CD14-positive monocyte (primary cell): ENCODE measurements at regions not wholly inside any gene's neighbourhood (a gene's known extent, or its start where the extent isn't known, plus 50 kb on each side); places are given as distances from the start of the nearest gene placed in this dataset.
A peak's percentile ranks its signal among the peaks of the same experiment; 100 is the strongest.

Experiments used
- DNase-seq, 3 donors: peaks; one replicate each; pipeline ENCODE4 v3.0.0-alpha.2; 2011 to 2022
- H2AFZ ChIP-seq: 2 replicates; pipeline ENCODE4 v1.6.0; 2012; ENCODE audit warnings: mild to moderate bottlenecking, low read depth, low read length, inconsistent platforms; ENCODE audit not compliant: insufficient read depth, poor library complexity, severe bottlenecking
- H3K27ac ChIP-seq, 2 donors: 1 replicate in 1 of 2; 2 replicates in 1 of 2; pipeline ENCODE4 v1.5.1; 2012 to 2013; ENCODE audit warnings: low read length in 2 of 2, control low read depth in 1 of 2, inconsistent platforms in 1 of 2, low read depth in 1 of 2, mild to moderate bottlenecking in 1 of 2
- H3K27me3 ChIP-seq, 2 donors: one replicate each; pipeline versions ENCODE4 v1.6.0 to v1.6.1; 2011 to 2013; ENCODE audit warnings: low read length in 2 of 2; ENCODE audit not compliant: control insufficient read depth in 2 of 2, insufficient read depth in 2 of 2
- H3K36me3 ChIP-seq, 2 donors: replicated peaks in 1 of 2; 1 replicate in 1 of 2; 2 replicates in 1 of 2; pipeline versions ENCODE4 v1.5.1 to v1.6.1; 2012 to 2013; ENCODE audit warnings: low read length in 2 of 2, control low read depth in 1 of 2, inconsistent platforms in 1 of 2, mild to moderate bottlenecking in 1 of 2; ENCODE audit not compliant: insufficient read depth in 2 of 2, control insufficient read depth in 1 of 2
- H3K4me1 ChIP-seq, 2 donors: 1 replicate in 1 of 2; 2 replicates in 1 of 2; pipeline versions ENCODE4 v1.5.1 to v1.6.1; 2012 to 2013; ENCODE audit warnings: low read length in 2 of 2, control low read depth in 1 of 2, inconsistent platforms in 1 of 2, mild to moderate bottlenecking in 1 of 2, moderate library complexity in 1 of 2; ENCODE audit not compliant: insufficient read depth in 2 of 2, control insufficient read depth in 1 of 2
- H3K4me2 ChIP-seq: replicated peaks from 2 replicates; pipeline ENCODE3; 2012; ENCODE audit warnings: low read length, moderate library complexity, mild to moderate bottlenecking; ENCODE audit not compliant: poor library complexity, severe bottlenecking; ENCODE audit errors: extremely low read depth
- H3K4me3 ChIP-seq, 3 experiments: fragments of 200-600 bp in 1 of 3; sonication (generic) in 1 of 3; replicated peaks in 1 of 3; 1 replicate in 2 of 3; 2 replicates in 1 of 3; pipeline ENCODE4 v1.5.1; 2011 to 2013; ENCODE audit warnings: low read length in 3 of 3, mild to moderate bottlenecking in 3 of 3, control low read depth in 2 of 3, low read depth in 2 of 3, inconsistent platforms in 1 of 3, moderate library complexity in 1 of 3
- H3K79me2 ChIP-seq: 2 replicates; pipeline ENCODE4 v1.6.0; 2012; ENCODE audit warnings: mild to moderate bottlenecking, control low read depth, inconsistent platforms, low read length, moderate library complexity; ENCODE audit not compliant: insufficient read depth
- H3K9ac ChIP-seq: 2 replicates; pipeline ENCODE4 v1.6.0; 2017; ENCODE audit warnings: low read length, mild to moderate bottlenecking; ENCODE audit not compliant: insufficient read depth, poor library complexity, severe bottlenecking
- H3K9me3 ChIP-seq, 2 donors: replicated peaks in 1 of 2; 1 replicate in 1 of 2; 2 replicates in 1 of 2; pipeline versions ENCODE4 v1.5.1 to v1.6.1; 2012 to 2013; ENCODE audit warnings: low read length in 2 of 2, control low read depth in 1 of 2; ENCODE audit not compliant: control insufficient read depth in 1 of 2, insufficient read depth in 1 of 2
- H4K20me1 ChIP-seq: 2 replicates; pipeline ENCODE4 v1.6.0; 2012; ENCODE audit warnings: mild to moderate bottlenecking, low read length, control low read depth, moderate library complexity; ENCODE audit not compliant: insufficient read depth
- H3K27ac Mint-ChIP-seq, 7 donors: one replicate each; pipeline ENCODE4 v1.8.0; 2020; ENCODE audit warnings: mild to moderate bottlenecking in 7 of 7, mixed read lengths in 7 of 7, moderate library complexity in 6 of 7, inconsistent platforms in 2 of 7
- H3K27me3 Mint-ChIP-seq, 3 donors: one replicate each; pipeline ENCODE4 v1.8.0; 2021 to 2022; ENCODE audit warnings: low read depth in 3 of 3, mild to moderate bottlenecking in 3 of 3, mixed read lengths in 3 of 3, moderate library complexity in 3 of 3, inconsistent platforms in 1 of 3
- H3K36me3 Mint-ChIP-seq, 2 donors: one replicate each; pipeline ENCODE4 v1.8.0; 2020; ENCODE audit warnings: mixed read lengths in 2 of 2, inconsistent platforms in 1 of 2, mild to moderate bottlenecking in 1 of 2
- H3K4me1 Mint-ChIP-seq: one replicate; pipeline ENCODE4 v1.8.0; 2020; ENCODE audit warnings: mild to moderate bottlenecking, mixed read lengths
- H3K4me3 Mint-ChIP-seq, 2 donors: one replicate each; pipeline ENCODE4 v1.8.0; 2020; ENCODE audit warnings: mild to moderate bottlenecking in 2 of 2, mixed read lengths in 2 of 2, moderate library complexity in 1 of 2
- H3K9me3 Mint-ChIP-seq, 7 donors: one replicate each; pipeline ENCODE4 v1.8.0; 2020 to 2022; ENCODE audit warnings: mixed read lengths in 7 of 7, mild to moderate bottlenecking in 6 of 7, moderate library complexity in 6 of 7, inconsistent platforms in 2 of 7
- WGBS: methylation state at CpG from one replicate; pipeline ENCODE4 v1.1.5; 2013; ENCODE audit warnings: missing lambda C conversion rate; ENCODE audit not compliant: insufficient coverage; 5-methylcytosine and 5-hydroxymethylcytosine counted together
- intact Hi-C, 2 donors: fragments of 100-400 bp; cut with micrococcal nuclease; formaldehyde crosslinking; loops; one replicate each; pipeline versions ENCODE4 v1.15.0 to v1.15.1; 2023
- TF ChIP-seq, protein P1 (sequence below): fragments of 200-600 bp; IDR thresholded peaks from one replicate; pipeline ENCODE4 v1.8.0; 2022; ENCODE audit warnings: antibody characterized with exemption, mild to moderate bottlenecking

DNA sequence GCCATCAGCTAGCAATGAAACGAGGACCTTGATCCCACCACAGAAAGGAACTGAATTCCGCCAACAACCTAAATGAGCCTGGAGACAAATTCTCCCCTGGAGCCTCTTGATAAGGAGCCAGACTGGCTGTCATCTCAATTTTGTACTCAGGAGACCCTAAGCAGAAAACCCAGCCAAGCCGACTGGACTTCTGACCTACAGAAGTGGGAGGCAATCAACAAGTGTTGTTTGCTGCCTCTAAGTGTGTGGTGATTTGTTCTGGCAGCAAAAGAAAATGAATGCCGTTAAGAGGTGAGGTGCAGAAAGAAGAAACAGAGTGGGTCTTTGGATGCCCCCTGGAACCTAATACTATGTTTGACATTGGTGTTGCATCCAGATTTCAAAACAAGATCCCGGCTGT lies 72.7 kb upstream of the SPATA31E1 start:
- H3K27me3 Mint-ChIP-seq, result peaks cover 9 to 23% (median 11%) of the 10 kb centered on the region in 3 donors
- TF ChIP-seq, protein P1, sequence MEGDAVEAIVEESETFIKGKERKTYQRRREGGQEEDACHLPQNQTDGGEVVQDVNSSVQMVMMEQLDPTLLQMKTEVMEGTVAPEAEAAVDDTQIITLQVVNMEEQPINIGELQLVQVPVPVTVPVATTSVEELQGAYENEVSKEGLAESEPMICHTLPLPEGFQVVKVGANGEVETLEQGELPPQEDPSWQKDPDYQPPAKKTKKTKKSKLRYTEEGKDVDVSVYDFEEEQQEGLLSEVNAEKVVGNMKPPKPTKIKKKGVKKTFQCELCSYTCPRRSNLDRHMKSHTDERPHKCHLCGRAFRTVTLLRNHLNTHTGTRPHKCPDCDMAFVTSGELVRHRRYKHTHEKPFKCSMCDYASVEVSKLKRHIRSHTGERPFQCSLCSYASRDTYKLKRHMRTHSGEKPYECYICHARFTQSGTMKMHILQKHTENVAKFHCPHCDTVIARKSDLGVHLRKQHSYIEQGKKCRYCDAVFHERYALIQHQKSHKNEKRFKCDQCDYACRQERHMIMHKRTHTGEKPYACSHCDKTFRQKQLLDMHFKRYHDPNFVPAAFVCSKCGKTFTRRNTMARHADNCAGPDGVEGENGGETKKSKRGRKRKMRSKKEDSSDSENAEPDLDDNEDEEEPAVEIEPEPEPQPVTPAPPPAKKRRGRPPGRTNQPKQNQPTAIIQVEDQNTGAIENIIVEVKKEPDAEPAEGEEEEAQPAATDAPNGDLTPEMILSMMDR, result no peak
- Histone ChIP-seq H3K4me3 (no peak overlapping the region), H2AFZ (no peak overlapping the region), H4K20me1 (no peaks in the 10 kb centered on the region), H3K9ac (no peak overlapping the region), H3K9me3 (peaks cover 0 to 10% of the 10 kb centered on the region in 2 donors), H3K4me1 (peaks cover 6 to 18% of the 10 kb centered on the region in 2 donors), H3K4me2 (no peak overlapping the region), H3K27ac (no peak overlapping the region), H3K79me2 (no peaks in the 10 kb centered on the region), H3K27me3 (peaks cover 0 to 4% of the 10 kb centered on the region in 2 donors), H3K36me3 (no peaks in the 10 kb centered on the region)
- no peak for DNase-seq
- H3K4me3 Mint-ChIP-seq, result peak overlapping the region in 1 of 2 donors; percentile 27
- peaks cover 7 to 20% (median 10%) of the 10 kb centered on the region in 7 donors for H3K9me3 Mint-ChIP-seq
- intact Hi-C loops, result loop anchor here (5.0 to 10.0 kb wide), 2 partner anchors 133 to 135 kb away; no protein-coding TSS in a partner anchor
- H3K36me3 Mint-ChIP-seq, result peaks cover 0 to 2% of the 10 kb centered on the region in 2 donors
- peaks cover 26% of the 10 kb centered on the region for H3K4me1 Mint-ChIP-seq
- WGBS, result 95% methylated on average over 5 of the region's 5 CpGs
- peak overlapping the region in 2 of 7 donors; percentile 12 to 42 for H3K27ac Mint-ChIP-seq

DNA sequence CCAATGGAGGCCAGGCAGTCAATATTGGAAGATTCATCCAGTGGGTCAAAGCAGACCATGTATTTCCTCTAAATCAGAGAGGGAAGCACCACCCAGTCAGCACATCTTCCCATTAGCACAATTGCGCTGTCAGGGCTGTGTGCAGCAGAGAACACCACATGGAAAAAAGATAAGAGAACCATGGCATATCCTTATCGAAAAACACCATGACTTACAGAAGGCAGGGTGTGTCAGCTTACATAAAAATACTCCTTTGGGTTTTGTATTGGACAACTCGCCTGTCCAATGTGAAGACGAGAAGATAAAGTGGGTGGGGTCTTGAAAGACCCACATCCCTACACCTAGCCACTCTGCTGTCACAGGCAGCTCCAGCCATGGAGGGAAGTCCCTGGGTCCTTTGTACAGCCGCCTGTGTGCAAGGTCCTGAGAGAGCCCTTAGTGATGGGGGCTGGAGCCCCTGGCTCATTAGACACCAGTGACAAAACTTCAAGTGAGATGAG lies 71.9 kb upstream of the SPATA31E1 start:
- WGBS, result 92% methylated on average over 2 of the region's 5 CpGs
- no peak overlapping the region for H3K27ac Mint-ChIP-seq
- no peak overlapping the region for H3K4me2 ChIP-seq
- no peaks in the 10 kb centered on the region for H3K79me2 ChIP-seq
- H3K27me3 ChIP-seq, result peaks cover 0 to 8% of the 10 kb centered on the region in 2 donors
- peak overlapping the region in 1 of 2 donors; percentile 15 for H3K4me3 Mint-ChIP-seq
- no peaks in the 10 kb centered on the region for H4K20me1 ChIP-seq
- DNase-seq, result no peak
- intact Hi-C loops, result loop anchor here (5.0 to 10.0 kb wide), 2 partner anchors 133 to 136 kb away; no protein-coding TSS in a partner anchor
- no peak overlapping the region for H3K27ac ChIP-seq
- H3K36me3 Mint-ChIP-seq, result peaks cover 0 to 2% of the 10 kb centered on the region in 2 donors
- no peak overlapping the region for H3K9ac ChIP-seq
- peaks cover 9 to 24% (median 13%) of the 10 kb centered on the region in 3 donors for H3K27me3 Mint-ChIP-seq
- H3K4me1 Mint-ChIP-seq, result peaks cover 26% of the 10 kb centered on the region
- H3K4me1 ChIP-seq, result peaks cover 6 to 18% of the 10 kb centered on the region in 2 donors
- no peak overlapping the region for H3K4me3 ChIP-seq
- peaks cover 7 to 20% (median 12%) of the 10 kb centered on the region in 7 donors for H3K9me3 Mint-ChIP-seq
- peaks cover 0 to 10% of the 10 kb centered on the region in 2 donors for H3K9me3 ChIP-seq
- TF ChIP-seq, protein P1, result no peak
- no peaks in the 10 kb centered on the region for H3K36me3 ChIP-seq
- no peak overlapping the region for H2AFZ ChIP-seq
